SK-N-SH (cell line): ENCODE measurements at regions not wholly inside any gene's neighbourhood (a gene's known extent, or its start where the extent isn't known, plus 50 kb on each side); places are given as distances from the start of the nearest gene placed in this dataset.
A peak's percentile ranks its signal among the peaks of the same experiment; 100 is the strongest.

Experiments used
- CTCF ChIA-PET: fragments of 300-600, 350-600 bp; formaldehyde crosslinking; extraction: SDS; loops from one replicate; lab custom pipeline; 2021; lab: Yijun Ruan, JAX
- POLR2A ChIA-PET: fragments of 350-600 bp; sonication (Branson Sonifier 250); formaldehyde crosslinking; extraction: SDS; loops from one replicate; lab custom pipeline; 2020; ENCODE audit warnings: antibody characterized with exemption, inconsistent platforms; lab: Yijun Ruan, JAX
- DNase-seq: peaks from one replicate; pipeline ENCODE4 v3.0.0; 2012
- H2AFZ ChIP-seq: fragments of 200-600 bp; sonication (generic); 2 replicates; pipeline ENCODE4 v1.8.1; 2016; ENCODE audit warnings: antibody characterized with exemption, mild to moderate bottlenecking, low read depth
- H3F3A ChIP-seq: fragments of 200-600 bp; sonication (generic); replicated peaks from 2 replicates; pipeline ENCODE3; 2016; ENCODE audit warnings: antibody characterized with exemption, mild to moderate bottlenecking; ENCODE audit not compliant: insufficient read depth
- H3K27ac ChIP-seq, 2 experiments: fragments of 200-500 bp in 1 of 2; fragments of 200-600 bp in 1 of 2; sonication (Bioruptor generic) in 1 of 2; sonication (generic), shearing (Covaris generic) in 1 of 2; 2 replicates each; pipeline versions ENCODE4 v1.5.1 to v1.6.1; 2014 to 2016; ENCODE audit warnings: low read depth in 2 of 2, inconsistent platforms in 1 of 2, low read length in 1 of 2, mild to moderate bottlenecking in 1 of 2, mixed read lengths in 1 of 2
- H3K27me3 ChIP-seq: fragments of 200-600 bp; sonication (generic), shearing (Covaris generic); 2 replicates; pipeline ENCODE4 v1.6.1; 2016; ENCODE audit warnings: mixed run types; ENCODE audit not compliant: insufficient read depth
- H3K36me3 ChIP-seq, 2 experiments: fragments of 200-500 bp in 1 of 2; fragments of 200-600 bp in 1 of 2; sonication (Bioruptor generic) in 1 of 2; sonication (generic) in 1 of 2; replicated peaks in 1 of 2; 2 replicates each; pipeline versions ENCODE3 to v1.5.1; 2014 to 2016; ENCODE audit warnings: low read length in 1 of 2, mild to moderate bottlenecking in 1 of 2; ENCODE audit not compliant: insufficient read depth in 2 of 2, control insufficient read depth in 1 of 2
- H3K4me1 ChIP-seq, 2 experiments: fragments of 200-500 bp in 1 of 2; fragments of 200-600 bp in 1 of 2; sonication (Bioruptor generic) in 1 of 2; sonication (generic), shearing (Covaris generic) in 1 of 2; 2 replicates each; pipeline versions ENCODE4 v1.5.1 to v1.6.1; 2014 to 2016; ENCODE audit warnings: low read depth in 1 of 2, low read length in 1 of 2, mixed run types in 1 of 2; ENCODE audit not compliant: insufficient read depth in 2 of 2, control insufficient read depth in 1 of 2
- H3K4me2 ChIP-seq: fragments of 200-600 bp; sonication (generic), shearing (Covaris generic); 2 replicates; pipeline ENCODE4 v1.6.1; 2017; ENCODE audit warnings: mixed run types
- H3K4me3 ChIP-seq, 2 experiments: fragments of 200-500 bp in 1 of 2; fragments of 200-600 bp in 1 of 2; sonication (Bioruptor generic) in 1 of 2; sonication (generic), shearing (Covaris generic) in 1 of 2; 2 replicates each; pipeline versions ENCODE4 v1.5.1 to v1.8.1; 2014 to 2016; ENCODE audit warnings: low read depth in 2 of 2, inconsistent platforms in 1 of 2, low read length in 1 of 2, mild to moderate bottlenecking in 1 of 2, mixed read lengths in 1 of 2, moderate library complexity in 1 of 2
- H3K79me2 ChIP-seq: fragments of 200-600 bp; sonication (generic); 2 replicates; pipeline ENCODE4 v1.8.1; 2017; ENCODE audit warnings: mild to moderate bottlenecking; ENCODE audit not compliant: insufficient read depth
- H3K9ac ChIP-seq: fragments of 200-600 bp; sonication (generic); 2 replicates; pipeline ENCODE4 v1.6.1; 2017; ENCODE audit warnings: mixed run types
- H3K9me2 ChIP-seq: fragments of 200-600 bp; sonication (generic); 2 replicates; pipeline ENCODE4 v1.6.1; 2017; ENCODE audit warnings: mixed run types
- H3K9me3 ChIP-seq: fragments of 200-600 bp; sonication (generic); 2 replicates; pipeline ENCODE4 v1.6.1; 2017; ENCODE audit warnings: mixed run types, mild to moderate bottlenecking, moderate library complexity
- H4K20me1 ChIP-seq: fragments of 200-600 bp; sonication (generic); 2 replicates; pipeline ENCODE4 v1.6.1; 2017; ENCODE audit warnings: mild to moderate bottlenecking, mixed run types; ENCODE audit not compliant: insufficient read depth
- CHD2 ChIP-seq: fragments of 150-350 bp; IDR thresholded peaks from 2 replicates; pipeline ENCODE4 v1.6.1; 2018; ENCODE audit warnings: low read length; ENCODE audit not compliant: partially characterized antibody
- EP300 ChIP-seq, 2 experiments: IDR thresholded peaks; 2 replicates each; pipeline versions ENCODE4 v1.4.0 to v1.6.1; 2012; ENCODE audit warnings: borderline replicate concordance in 1 of 2, low read depth in 1 of 2, low read length in 1 of 2
- EZH2phosphoT487 ChIP-seq: fragments of 200-600 bp; sonication (generic); IDR thresholded peaks from 2 replicates; pipeline ENCODE4 v1.6.1; 2017; ENCODE audit warnings: low read depth, mixed run types, mild to moderate bottlenecking, antibody characterized with exemption, moderate library complexity, borderline replicate concordance
- FOSL2 ChIP-seq: IDR thresholded peaks from 2 replicates; pipeline ENCODE4 v1.4.0; 2012; ENCODE audit warnings: low read depth, mild to moderate bottlenecking, moderate library complexity, borderline replicate concordance
- FOXJ3 ChIP-seq: sonication (generic); formaldehyde crosslinking; IDR thresholded peaks from 2 replicates; pipeline ENCODE4 v1.5.1; 2020; ENCODE audit warnings: mild to moderate bottlenecking, missing genetic modification reagents
- GATA2 ChIP-seq: sonication (generic); formaldehyde crosslinking; IDR thresholded peaks from 2 replicates; pipeline ENCODE4 v1.5.0; 2020; ENCODE audit warnings: mild to moderate bottlenecking, missing genetic modification reagents
- IRF3 ChIP-seq: fragments of 150-350 bp; IDR thresholded peaks from 2 replicates; pipeline ENCODE4 v1.6.1; 2016; ENCODE audit warnings: mild to moderate bottlenecking, low read depth, low read length
- JUND ChIP-seq: IDR thresholded peaks from 2 replicates; pipeline ENCODE4 v1.4.0; 2012
- MEF2A ChIP-seq: IDR thresholded peaks from 2 replicates; pipeline ENCODE4 v1.4.0; 2012; ENCODE audit warnings: low read depth, borderline replicate concordance
- MXI1 ChIP-seq: IDR thresholded peaks from 2 replicates; pipeline ENCODE4 v1.6.1; 2012; ENCODE audit warnings: mild to moderate bottlenecking, low read depth, low read length, improper control_type of control experiment
- NRF1 ChIP-seq: IDR thresholded peaks from 2 replicates; pipeline ENCODE4 v1.6.1; 2012; ENCODE audit warnings: low read depth, mild to moderate bottlenecking, low read length
- PBX3 ChIP-seq: IDR thresholded peaks from 2 replicates; pipeline ENCODE4; 2012
- POLR2AphosphoS5 ChIP-seq: IDR thresholded peaks from 2 replicates; pipeline ENCODE4 v1.6.1; 2012; ENCODE audit warnings: low read depth, low read length
- REST ChIP-seq: IDR thresholded peaks from 2 replicates; pipeline ENCODE4 v1.6.1; 2012; ENCODE audit warnings: mild to moderate bottlenecking, low read depth, low read length, moderate library complexity
- RFX5 ChIP-seq: IDR thresholded peaks from 2 replicates; pipeline ENCODE4 v1.6.1; 2012; ENCODE audit warnings: mild to moderate bottlenecking, improper control_type of control experiment, low read length
- SIN3A ChIP-seq: IDR thresholded peaks from 2 replicates; pipeline ENCODE4 v1.6.1; 2012; ENCODE audit warnings: low read depth, mild to moderate bottlenecking, low read length, moderate library complexity, borderline replicate concordance
- TEAD4 ChIP-seq: IDR thresholded peaks from 2 replicates; pipeline ENCODE4 v1.4.0; 2012; ENCODE audit warnings: mild to moderate bottlenecking, borderline replicate concordance; ENCODE audit not compliant: insufficient read depth
- USF1 ChIP-seq: IDR thresholded peaks from 2 replicates; pipeline ENCODE4 v1.4.0; 2012; ENCODE audit warnings: low read depth, borderline replicate concordance
- WGBS: methylation state at CpG from one replicate; pipeline ENCODE4 v1.1.6; 2017; ENCODE audit warnings: low lambda C conversion rate; 5-methylcytosine and 5-hydroxymethylcytosine counted together

- Histone ChIP-seq H3K4me3 (no peak overlapping the region), H4K20me1 (no peaks in the 10 kb centered on the region), H3F3A (no peaks in the 10 kb centered on the region), H3K9me2 (no peaks in the 10 kb centered on the region), H3K79me2 (no peaks in the 10 kb centered on the region), H3K36me3 (no peaks in the 10 kb centered on the region), H3K4me2 (no peak overlapping the region), H3K9me3 (no peaks in the 10 kb centered on the region), H3K27ac (no peak overlapping the region), H3K27me3 (no peaks in the 10 kb centered on the region), H3K4me1 (no peaks in the 10 kb centered on the region; a peak in 2 of 4 replicates), H3K9ac (no peak overlapping the region), H2AFZ (no peak overlapping the region)
- ChIA-PET POLR2A (no interaction called here), CTCF (no interaction called here)
- peak; percentile 19 for DNase-seq
- TF ChIP-seq IRF3 (no peak), JUND (no peak), FOXJ3 (CRISPR knock-in tag) (no peak), MXI1 (no peak), EP300 (IDR thresholded peaks at IDR 0.05; ENCODE audit: borderline replicate concordance in 1 of 2, low read depth in 1 of 2, low read length in 1 of 2) (no peak), GATA2 (CRISPR knock-in tag) (peak; percentile 82), USF1 (no peak)
- 28% methylated on average over 2 of the region's 2 CpGs for WGBS
Measured at GRCh38 chr13:100797921-100798320, 123.3 kb upstream of the TMTC4 start.

DNA sequence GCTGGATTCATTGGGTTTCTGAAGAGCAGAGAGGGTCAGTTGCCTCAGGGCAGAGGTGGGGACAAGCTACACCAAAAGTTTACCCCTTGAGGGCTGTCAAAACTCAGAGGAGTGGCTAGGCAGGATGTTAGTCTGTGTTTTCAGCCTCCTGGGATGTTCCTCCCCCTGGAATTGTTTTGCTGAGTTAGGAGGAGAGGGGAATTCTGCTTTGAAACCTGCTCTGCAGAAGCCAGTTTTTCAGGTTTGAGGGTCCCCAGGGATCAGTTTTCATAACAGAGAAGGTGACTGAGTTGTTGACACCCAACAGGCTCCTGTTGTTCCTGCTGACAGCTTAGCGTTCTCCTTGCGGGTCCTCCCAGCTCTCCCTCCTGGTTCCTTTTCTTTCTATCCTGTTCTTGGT is 121.9 kb upstream of the TMTC4 start:
- Histone ChIP-seq H3K4me1 (no peaks in the 10 kb centered on the region; a peak in 2 of 4 replicates), H3K9me3 (no peaks in the 10 kb centered on the region), H3K4me2 (no peak overlapping the region), H3K9me2 (no peaks in the 10 kb centered on the region), H3K9ac (no peak overlapping the region), H2AFZ (no peak overlapping the region), H3F3A (no peaks in the 10 kb centered on the region), H4K20me1 (no peaks in the 10 kb centered on the region), H3K27me3 (no peaks in the 10 kb centered on the region), H3K36me3 (no peaks in the 10 kb centered on the region), H3K4me3 (no peak overlapping the region), H3K27ac (no peak overlapping the region), H3K79me2 (no peaks in the 10 kb centered on the region)
- ChIA-PET POLR2A (no interaction called here), CTCF (interaction anchor here (0.8 kb wide), 1 partner anchor 10 kb away, joined by 3 read pairs; no protein-coding TSS in a partner anchor)
- TF ChIP-seq FOSL2 (no peak), PBX3 (no peak), RFX5 (no peak), MEF2A (no peak), IRF3 (no peak), EZH2phosphoT487 (no peak), TEAD4 (no peak), POLR2AphosphoS5 (no peak), SIN3A (no peak), USF1 (no peak), REST (no peak), CHD2 (no peak), NRF1 (no peak)
- WGBS: 69% methylated on average over 2 of the region's 2 CpGs
- DNase-seq: no peak
